ENCODE measurements at regions not wholly inside any gene's neighbourhood (a gene's known extent, or its start where the extent isn't known, plus 50 kb on each side); places are given as distances from the start of the nearest gene placed in this dataset.

DNA sequence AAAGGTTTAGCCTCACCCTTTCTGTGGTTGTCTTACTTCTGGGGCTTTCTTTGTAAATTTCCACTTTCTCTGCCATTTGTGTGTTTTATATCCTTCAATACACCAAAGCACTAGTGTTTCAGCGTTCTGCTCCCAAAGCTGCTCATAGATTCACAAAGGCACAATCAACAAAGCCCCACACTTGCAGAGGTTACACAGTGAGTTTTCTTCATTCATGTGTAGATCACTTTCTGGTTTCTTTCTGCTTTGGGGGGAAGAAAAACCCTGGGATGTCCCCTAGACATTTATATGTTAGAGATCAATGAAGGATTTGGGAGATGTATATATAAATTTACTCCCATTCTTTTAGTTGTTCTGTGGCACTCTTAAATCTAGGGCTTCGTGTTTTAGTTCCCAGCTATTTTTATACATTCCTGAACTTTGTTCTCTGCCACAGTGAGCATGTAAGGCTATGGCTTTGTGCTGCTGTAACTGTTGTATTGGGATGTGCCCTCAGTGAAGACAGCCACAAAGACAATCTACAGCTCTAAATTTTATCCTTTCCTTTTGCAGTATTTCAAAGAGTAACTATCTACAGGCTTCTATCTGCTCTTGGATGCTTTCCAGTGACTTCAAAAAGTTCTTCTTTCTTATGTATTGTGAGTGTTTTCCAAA lies 636.5 kb downstream of the ZBBX start:
- Histone ChIP-seq H2BK5ac (ENCODE audit: low read length) (no peak overlapping the region), H3K36me3 (replicated peaks in 1 of 2; ENCODE audit: control insufficient read depth in 2 of 2, insufficient read depth in 2 of 2, low read length in 2 of 2) (no peaks in the 10 kb centered on the region), H3K79me1 (ENCODE audit: low read depth, low read length) (no peaks in the 10 kb centered on the region), H2AFZ (ENCODE audit: low read length) (peak overlapping the region; percentile 88), H3K23ac (ENCODE audit: low read depth, low read length, poor library complexity) (no peak overlapping the region), H3K4me3 (ENCODE audit: low read length in 2 of 2) (peak overlapping the region in 1 of 2 donors; percentile 2), H3K14ac (ENCODE audit: low read length) (no peak overlapping the region), H2AK5ac (ENCODE audit: low read depth, low read length) (no peak overlapping the region), H3K9ac (ENCODE audit: low read depth, low read length, poor library complexity) (no peak overlapping the region), H2BK15ac (ENCODE audit: low read length) (no peak overlapping the region), H3K4me2 (ENCODE audit: insufficient read depth, low read length, poor library complexity, severe bottlenecking) (no peak overlapping the region), H3K27ac (replicated peaks; ENCODE audit: low read length) (no peak overlapping the region), H2BK120ac (ENCODE audit: low read depth, low read length) (no peak overlapping the region), H3K27me3 (ENCODE audit: control insufficient read depth in 3 of 3, insufficient read depth in 3 of 3, low read depth in 1 of 3, low read length in 3 of 3) (no peaks in the 10 kb centered on the region), H2BK12ac (ENCODE audit: low read length) (no peak overlapping the region), H3K18ac (ENCODE audit: low read length) (no peak overlapping the region), H4K91ac (ENCODE audit: low read depth, low read length, poor library complexity) (no peak overlapping the region), H4K8ac (ENCODE audit: low read depth, low read length) (no peak overlapping the region), H3K4me1 (ENCODE audit: control insufficient read depth in 2 of 2, insufficient read depth in 1 of 2, low read depth in 1 of 2, low read length in 2 of 2) (peaks cover 2 to 6% of the 10 kb centered on the region in 2 donors), H3K4ac (ENCODE audit: low read length) (no peak overlapping the region), H3K9me3 (replicated peaks in 1 of 2; ENCODE audit: control insufficient read depth in 2 of 2, insufficient read depth in 1 of 2, low read depth in 1 of 2, low read length in 2 of 2) (no peaks in the 10 kb centered on the region)
- no CpG with 5 or more reads among the region's 2 CpGs for WGBS, 2 donors (ENCODE audit: extremely low coverage in 2 of 2, insufficient read length in 2 of 2, insufficient replicate concordance in 1 of 2)
- peak; percentile 3 for DNase-seq (ENCODE audit: low spot score)

DNA sequence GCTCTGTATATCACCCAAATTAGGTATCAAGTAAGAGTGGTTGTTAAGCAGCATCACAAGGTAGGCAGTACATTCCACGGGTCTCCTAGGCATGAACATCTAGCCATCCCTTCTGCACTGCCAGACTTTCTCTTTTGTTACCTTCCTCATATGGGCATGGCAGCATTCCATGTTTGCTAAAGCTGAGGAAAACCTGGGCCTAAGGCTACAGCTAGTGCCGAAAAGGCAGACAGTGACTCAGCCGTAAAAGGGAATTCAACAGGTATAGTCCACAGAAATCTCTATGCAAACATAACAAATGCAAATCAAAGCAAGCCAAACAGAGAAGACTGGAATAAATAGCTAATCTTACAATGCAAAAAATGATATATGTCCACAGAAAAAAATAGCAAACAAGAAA lies 645.4 kb downstream of the ZBBX start:
- no peak for DNase-seq (ENCODE audit: low spot score)
- Histone ChIP-seq H2AFZ (ENCODE audit: low read length) (no peak overlapping the region), H2AK5ac (ENCODE audit: low read depth, low read length) (no peak overlapping the region), H3K4me3 (ENCODE audit: low read length in 2 of 2) (no peak overlapping the region), H3K79me1 (ENCODE audit: low read depth, low read length) (no peaks in the 10 kb centered on the region), H2BK5ac (ENCODE audit: low read length) (no peak overlapping the region), H4K8ac (ENCODE audit: low read depth, low read length) (no peak overlapping the region), H2BK120ac (ENCODE audit: low read depth, low read length) (no peak overlapping the region), H3K18ac (ENCODE audit: low read length) (no peak overlapping the region), H3K36me3 (replicated peaks in 1 of 2; ENCODE audit: control insufficient read depth in 2 of 2, insufficient read depth in 2 of 2, low read length in 2 of 2) (no peaks in the 10 kb centered on the region), H3K4me2 (ENCODE audit: insufficient read depth, low read length, poor library complexity, severe bottlenecking) (no peak overlapping the region), H2BK12ac (ENCODE audit: low read length) (no peak overlapping the region), H2BK15ac (ENCODE audit: low read length) (no peak overlapping the region), H3K9me3 (replicated peaks in 1 of 2; ENCODE audit: control insufficient read depth in 2 of 2, insufficient read depth in 1 of 2, low read depth in 1 of 2, low read length in 2 of 2) (no peaks in the 10 kb centered on the region), H3K4ac (ENCODE audit: low read length) (no peak overlapping the region), H3K9ac (ENCODE audit: low read depth, low read length, poor library complexity) (no peak overlapping the region), H4K91ac (ENCODE audit: low read depth, low read length, poor library complexity) (no peak overlapping the region), H3K23ac (ENCODE audit: low read depth, low read length, poor library complexity) (no peak overlapping the region), H3K4me1 (ENCODE audit: control insufficient read depth in 2 of 2, insufficient read depth in 1 of 2, low read depth in 1 of 2, low read length in 2 of 2) (no peaks in the 10 kb centered on the region), H3K27me3 (ENCODE audit: control insufficient read depth in 3 of 3, insufficient read depth in 3 of 3, low read depth in 1 of 3, low read length in 3 of 3) (no peaks in the 10 kb centered on the region), H3K27ac (replicated peaks; ENCODE audit: low read length) (no peak overlapping the region), H3K14ac (ENCODE audit: low read length) (no peak overlapping the region)
- WGBS, 2 donors (ENCODE audit: extremely low coverage in 2 of 2, insufficient read length in 2 of 2, insufficient replicate concordance in 1 of 2), result no CpG with 5 or more reads among the region's 3 CpGs

DNA sequence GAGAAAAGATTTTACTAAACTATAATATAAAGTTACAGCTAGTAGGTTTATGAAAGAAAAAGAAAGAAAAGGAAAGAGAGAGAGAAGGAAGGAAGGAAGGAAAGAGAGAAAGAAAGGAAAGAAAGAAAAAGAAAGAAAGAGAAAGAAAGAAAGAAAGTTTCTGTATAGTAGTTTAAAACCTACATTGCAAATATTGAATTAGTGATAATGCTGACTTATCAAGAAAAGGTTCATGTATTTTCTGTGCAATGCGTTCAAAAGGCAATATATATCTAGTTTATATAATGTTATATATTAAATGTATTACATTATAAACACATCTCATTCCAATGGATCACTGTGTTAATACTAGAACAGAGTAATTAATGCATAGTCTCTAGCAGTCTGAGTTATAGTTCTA lies 648.4 kb downstream of the ZBBX start:
- Histone ChIP-seq H3K23ac (ENCODE audit: low read depth, low read length, poor library complexity) (no peak overlapping the region), H2BK12ac (ENCODE audit: low read length) (no peak overlapping the region), H3K18ac (ENCODE audit: low read length) (no peak overlapping the region), H3K4me1 (ENCODE audit: control insufficient read depth in 2 of 2, insufficient read depth in 1 of 2, low read depth in 1 of 2, low read length in 2 of 2) (no peaks in the 10 kb centered on the region), H3K36me3 (replicated peaks in 1 of 2; ENCODE audit: control insufficient read depth in 2 of 2, insufficient read depth in 2 of 2, low read length in 2 of 2) (no peaks in the 10 kb centered on the region), H2AK5ac (ENCODE audit: low read depth, low read length) (no peak overlapping the region), H3K4ac (ENCODE audit: low read length) (no peak overlapping the region), H3K27ac (replicated peaks; ENCODE audit: low read length) (no peak overlapping the region), H3K4me2 (ENCODE audit: insufficient read depth, low read length, poor library complexity, severe bottlenecking) (no peak overlapping the region), H3K9me3 (replicated peaks in 1 of 2; ENCODE audit: control insufficient read depth in 2 of 2, insufficient read depth in 1 of 2, low read depth in 1 of 2, low read length in 2 of 2) (no peaks in the 10 kb centered on the region), H2AFZ (ENCODE audit: low read length) (no peak overlapping the region), H3K9ac (ENCODE audit: low read depth, low read length, poor library complexity) (no peak overlapping the region), H2BK15ac (ENCODE audit: low read length) (no peak overlapping the region), H4K91ac (ENCODE audit: low read depth, low read length, poor library complexity) (no peak overlapping the region), H3K4me3 (ENCODE audit: low read length in 2 of 2) (no peak overlapping the region), H2BK120ac (ENCODE audit: low read depth, low read length) (no peak overlapping the region), H2BK5ac (ENCODE audit: low read length) (no peak overlapping the region), H3K14ac (ENCODE audit: low read length) (no peak overlapping the region), H4K8ac (ENCODE audit: low read depth, low read length) (no peak overlapping the region), H3K79me1 (ENCODE audit: low read depth, low read length) (no peaks in the 10 kb centered on the region), H3K27me3 (ENCODE audit: control insufficient read depth in 3 of 3, insufficient read depth in 3 of 3, low read depth in 1 of 3, low read length in 3 of 3) (no peaks in the 10 kb centered on the region)
- WGBS, 2 donors (ENCODE audit: extremely low coverage in 2 of 2, insufficient read length in 2 of 2, insufficient replicate concordance in 1 of 2), result no CpG with 5 or more reads among the region's 1 CpG
- DNase-seq (ENCODE audit: low spot score), result no peak

DNA sequence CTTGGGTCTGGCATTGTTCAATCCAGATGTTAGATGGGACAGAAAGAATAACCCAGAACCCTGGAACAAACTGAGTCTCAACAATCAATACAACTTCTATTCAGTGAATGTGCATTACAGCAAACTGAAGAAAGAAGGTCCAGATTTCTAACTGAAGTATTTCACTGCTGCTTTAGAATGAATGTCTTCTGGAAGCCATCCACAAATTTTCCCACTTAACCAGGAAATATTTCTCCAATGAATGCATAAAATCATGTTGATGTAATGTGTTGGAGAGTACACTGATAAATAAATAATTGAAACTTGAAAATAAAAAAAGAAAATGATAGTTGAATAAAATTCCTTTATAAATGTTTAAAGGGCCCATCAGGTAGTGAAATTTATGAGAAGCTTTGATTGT lies 658.6 kb downstream of the ZBBX start:
- Histone ChIP-seq H2BK15ac (ENCODE audit: low read length) (no peak overlapping the region), H2BK120ac (ENCODE audit: low read depth, low read length) (no peak overlapping the region), H3K79me1 (ENCODE audit: low read depth, low read length) (no peaks in the 10 kb centered on the region), H3K36me3 (replicated peaks in 1 of 2; ENCODE audit: control insufficient read depth in 2 of 2, insufficient read depth in 2 of 2, low read length in 2 of 2) (no peaks in the 10 kb centered on the region), H3K9ac (ENCODE audit: low read depth, low read length, poor library complexity) (no peak overlapping the region), H3K27ac (replicated peaks; ENCODE audit: low read length) (no peak overlapping the region), H3K4me1 (ENCODE audit: control insufficient read depth in 2 of 2, insufficient read depth in 1 of 2, low read depth in 1 of 2, low read length in 2 of 2) (no peaks in the 10 kb centered on the region), H3K27me3 (ENCODE audit: control insufficient read depth in 3 of 3, insufficient read depth in 3 of 3, low read depth in 1 of 3, low read length in 3 of 3) (no peaks in the 10 kb centered on the region), H2AFZ (ENCODE audit: low read length) (no peak overlapping the region), H4K8ac (ENCODE audit: low read depth, low read length) (no peak overlapping the region), H3K23ac (ENCODE audit: low read depth, low read length, poor library complexity) (no peak overlapping the region), H4K91ac (ENCODE audit: low read depth, low read length, poor library complexity) (no peak overlapping the region), H3K4me3 (ENCODE audit: low read length in 2 of 2) (no peak overlapping the region), H3K4ac (ENCODE audit: low read length) (no peak overlapping the region), H2AK5ac (ENCODE audit: low read depth, low read length) (no peak overlapping the region), H2BK12ac (ENCODE audit: low read length) (no peak overlapping the region), H3K9me3 (replicated peaks in 1 of 2; ENCODE audit: control insufficient read depth in 2 of 2, insufficient read depth in 1 of 2, low read depth in 1 of 2, low read length in 2 of 2) (no peaks in the 10 kb centered on the region), H3K18ac (ENCODE audit: low read length) (no peak overlapping the region), H3K14ac (ENCODE audit: low read length) (no peak overlapping the region), H2BK5ac (ENCODE audit: low read length) (no peak overlapping the region), H3K4me2 (ENCODE audit: insufficient read depth, low read length, poor library complexity, severe bottlenecking) (no peak overlapping the region)
- DNase-seq (ENCODE audit: low spot score), result no peak
